Stimulated activated CD8-positive, alpha-beta memory T cell treated with anti-CD3 and anti-CD28 coated beads, Interleukin-7, amount 100 ng/mL, for 4 hours (primary cell): ENCODE measurements at regions not wholly inside any gene's neighbourhood (a gene's known extent, or its start where the extent isn't known, plus 50 kb on each side); places are given as distances from the start of the nearest gene placed in this dataset.
"Not testable (repeated sequence)": the region's sequence is repeated elsewhere in the genome, so short reads cannot be mapped to it uniquely, and the experiment has no call there.

ENCODE experiments used
- DNase-seq, 2 donors: peaks; one replicate each; pipeline ENCODE4 v3.0.0-alpha.2; 2020; ENCODE audit warnings: low read depth in 2 of 2

- no peak for DNase-seq
Measured at GRCh38 chr12:90829044-90829443, 125.9 kb downstream of the CCER1 start.

GRCh38 chr12:90828621-90829020 is 126.4 kb downstream of the CCER1 start:
- no peak for DNase-seq

- no peak for DNase-seq
Measured at GRCh38 chr12:90827567-90827966, 127.4 kb downstream of the CCER1 start.

- no peak for DNase-seq
Measured at GRCh38 chr12:90826036-90826435, 128.9 kb downstream of the CCER1 start.

- no peak for DNase-seq
Measured at GRCh38 chr12:90823859-90824258, 131.1 kb downstream of the CCER1 start.

- no peak for DNase-seq
Measured at GRCh38 chr12:90819709-90820108, 135.3 kb downstream of the CCER1 start.

- DNase-seq: no peak
Measured at GRCh38 chr12:90816353-90817089, 138.5 kb downstream of the CCER1 start.

- DNase-seq: no peak
Measured at GRCh38 chr12:90809940-90810339, 145.0 kb downstream of the CCER1 start.

- no peak for DNase-seq
Measured at GRCh38 chr12:90808568-90808967, 146.4 kb downstream of the CCER1 start.

- DNase-seq: no peak
Measured at GRCh38 chr12:90802727-90803126, 152.2 kb downstream of the CCER1 start.

GRCh38 chr12:90801776-90802175 is 153.2 kb downstream of the CCER1 start:
- DNase-seq: no peak

GRCh38 chr12:90794212-90794611 is 160.8 kb downstream of the CCER1 start:
- DNase-seq: no peak

GRCh38 chr12:90792718-90793117 is 162.3 kb downstream of the CCER1 start:
- DNase-seq: not testable (repeated sequence)

GRCh38 chr12:90791445-90791844 is 163.5 kb downstream of the CCER1 start:
- no peak for DNase-seq

- no peak for DNase-seq
Measured at GRCh38 chr12:90790747-90791146, 164.2 kb downstream of the CCER1 start.

- no peak for DNase-seq
Measured at GRCh38 chr12:90773491-90773890, 181.5 kb downstream of the CCER1 start.

- DNase-seq: no peak
Measured at GRCh38 chr12:90770861-90771260, 184.1 kb downstream of the CCER1 start.

GRCh38 chr12:90757957-90758356 is 197.0 kb downstream of the CCER1 start:
- no peak for DNase-seq

GRCh38 chr12:90745211-90745610 is 209.8 kb downstream of the CCER1 start:
- no peak for DNase-seq

GRCh38 chr12:90741611-90742010 is 213.4 kb downstream of the CCER1 start:
- DNase-seq: no peak

GRCh38 chr12:90729736-90730135 is 225.2 kb downstream of the CCER1 start:
- DNase-seq: no peak

- DNase-seq: no peak
Measured at GRCh38 chr12:90712671-90713070, 242.3 kb downstream of the CCER1 start.

- no peak for DNase-seq
Measured at GRCh38 chr12:90710711-90711110, 244.3 kb downstream of the CCER1 start.

- DNase-seq: no peak
Measured at GRCh38 chr12:90706036-90706435, 248.9 kb downstream of the CCER1 start.
